Glomerular endothelial cell (primary cell): ENCODE measurements at regions not wholly inside any gene's neighbourhood (a gene's known extent, or its start where the extent isn't known, plus 50 kb on each side); places are given as distances from the start of the nearest gene placed in this dataset.
"Not testable (repeated sequence)": the region's sequence is repeated elsewhere in the genome, so short reads cannot be mapped to it uniquely, and the experiment has no call there.

ENCODE experiments used
- DNase-seq: peaks from one replicate; pipeline ENCODE4 v3.0.0-alpha.2; 2011; ENCODE audit warnings: low read depth, low spot score; ENCODE audit errors: extremely low read depth

DNA sequence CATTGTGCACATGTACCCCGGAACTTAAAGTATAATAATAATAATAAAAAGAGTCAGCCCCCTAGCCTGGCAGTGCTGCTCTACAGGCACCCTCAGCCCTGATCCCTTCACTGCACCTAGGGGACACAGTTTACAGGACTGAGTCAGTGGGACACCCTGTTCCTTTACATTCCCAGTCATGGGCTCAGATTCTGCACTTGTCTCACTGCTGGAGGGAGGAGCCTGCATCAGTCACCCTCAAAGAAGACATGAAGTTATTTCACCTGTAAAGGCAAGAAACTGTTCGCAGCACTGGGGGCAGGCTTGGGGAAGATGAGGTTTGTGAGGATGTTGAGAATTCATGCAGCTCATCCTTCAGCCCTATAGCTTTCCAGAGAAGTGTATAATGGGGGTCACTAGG lies 50.7 kb upstream of the VPREB1 start:
- DNase-seq: no peak

GRCh38 chr22:22193462-22193861 lies 51.1 kb upstream of the VPREB1 start:
- not testable (repeated sequence) for DNase-seq

DNA sequence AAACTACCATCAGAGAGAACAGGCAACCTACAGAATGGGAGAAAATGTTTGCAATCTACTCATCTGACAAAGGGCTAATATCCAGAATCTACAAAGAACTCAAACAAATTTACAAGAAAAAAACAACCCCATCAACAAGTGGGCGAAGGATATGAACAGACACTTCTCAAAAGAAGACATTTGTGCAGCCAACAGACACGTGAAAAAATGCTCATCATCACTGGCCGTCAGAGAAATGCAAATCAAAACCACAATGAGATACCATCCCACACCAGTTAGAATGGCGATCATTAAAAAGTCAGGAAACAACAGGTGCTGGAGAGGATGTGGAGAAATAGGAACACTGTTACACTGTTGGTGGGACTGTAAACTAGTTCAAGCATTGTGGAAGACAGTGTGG lies 51.6 kb upstream of the VPREB1 start:
- DNase-seq: not testable (repeated sequence)

GRCh38 chr22:22189796-22190195 lies 54.8 kb upstream of the VPREB1 start:
- not testable (repeated sequence) for DNase-seq

DNA sequence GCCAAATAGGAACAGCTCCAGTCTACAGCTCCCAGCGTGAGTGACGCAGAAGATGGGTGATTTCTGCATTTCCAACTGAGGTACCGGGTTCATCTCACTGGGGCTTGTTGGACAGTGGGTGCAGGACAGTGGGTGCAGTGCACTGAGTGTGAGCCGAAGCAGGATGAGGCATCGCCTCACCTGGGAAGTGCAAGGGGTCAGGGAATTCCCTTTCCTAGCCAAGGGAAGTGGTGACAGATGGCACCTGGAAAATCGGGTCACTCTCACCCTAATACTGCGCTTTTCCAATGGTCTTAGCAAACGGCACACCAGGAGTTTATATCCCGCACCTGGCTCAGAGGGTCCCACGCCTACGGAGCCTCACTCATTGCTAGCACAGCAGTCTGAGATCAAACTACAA lies 56.7 kb upstream of the VPREB1 start:
- not testable (repeated sequence) for DNase-seq

DNA sequence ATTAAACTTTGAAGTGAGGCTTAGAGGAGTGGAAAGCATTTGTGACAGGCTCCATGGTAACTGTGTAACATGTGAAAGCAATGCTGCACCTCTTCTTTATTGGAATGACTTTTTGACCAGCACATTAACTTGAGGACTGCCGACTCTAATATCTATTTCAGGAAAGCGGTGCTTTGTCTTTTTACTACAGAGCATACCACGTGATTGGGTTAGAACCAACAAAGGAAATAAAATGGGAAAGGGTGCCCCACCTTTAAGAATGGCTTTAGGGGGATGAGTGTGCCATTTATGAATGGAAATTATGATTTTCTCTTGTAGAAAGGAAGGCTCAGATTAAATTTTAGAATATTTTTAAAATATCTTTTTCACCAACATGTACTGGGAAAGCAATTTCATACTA lies 57.3 kb upstream of the VPREB1 start:
- DNase-seq: no peak

DNA sequence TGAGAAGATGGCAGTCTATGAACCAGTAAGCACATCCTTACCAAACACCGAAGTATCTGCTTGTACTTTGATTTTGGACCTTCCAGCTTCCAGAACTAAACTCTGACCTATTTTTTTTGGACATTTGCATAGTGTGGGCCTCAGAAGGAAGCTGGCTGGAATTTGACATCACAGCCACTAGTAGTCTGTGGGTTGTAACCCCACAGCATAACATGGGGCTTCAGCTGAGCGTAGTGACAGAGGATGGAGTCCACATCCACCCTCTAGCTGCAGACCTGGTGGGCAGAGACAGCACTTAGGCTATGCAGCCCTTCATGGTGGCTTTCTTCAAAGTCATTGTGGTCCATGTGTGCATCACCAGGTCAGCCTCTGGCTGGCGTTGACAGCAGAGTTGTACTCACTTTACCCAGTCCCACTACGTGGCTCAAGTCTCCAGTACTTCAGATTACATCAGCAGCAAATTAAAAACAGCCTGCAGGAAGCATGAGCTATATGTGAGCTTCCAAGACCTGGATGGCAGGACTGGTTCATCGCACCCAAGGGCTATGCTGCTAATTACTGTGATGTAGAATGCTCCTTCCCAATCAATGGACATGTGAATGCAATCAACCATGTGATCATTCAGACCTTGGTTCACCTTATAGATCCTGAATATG lies 58.6 kb upstream of the VPREB1 start:
- no peak for DNase-seq

GRCh38 chr22:22185217-22185616 lies 59.4 kb upstream of the VPREB1 start:
- DNase-seq: no peak

DNA sequence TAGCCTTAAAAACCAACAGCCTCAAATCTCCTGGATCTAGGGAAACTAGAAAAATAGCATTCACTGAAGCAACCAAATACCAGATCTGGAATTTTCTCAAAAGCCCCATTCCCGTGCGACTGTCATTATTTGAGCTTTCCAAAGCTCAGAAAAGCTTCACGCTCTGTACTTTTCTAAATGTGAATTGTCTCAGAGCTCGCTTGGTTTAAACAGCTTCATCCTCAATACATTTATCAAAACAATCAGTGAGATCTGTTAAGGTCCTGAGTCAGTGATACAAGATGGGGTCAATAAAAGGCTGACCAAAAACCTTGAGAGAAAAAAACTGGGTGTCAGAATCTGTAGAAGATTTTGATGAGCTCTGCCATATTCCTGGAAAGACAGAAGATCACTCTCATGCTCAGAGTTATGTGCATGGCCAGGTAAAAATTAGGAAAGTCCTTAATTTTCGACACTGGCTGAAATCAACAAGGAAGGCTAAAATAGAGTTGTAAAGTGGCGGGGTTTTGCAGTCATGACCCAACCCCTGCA lies 60.2 kb upstream of the VPREB1 start:
- DNase-seq: no peak

GRCh38 chr22:22182990-22183264 lies 61.7 kb upstream of the VPREB1 start:
- no peak for DNase-seq

GRCh38 chr22:22182218-22182989 lies 62.2 kb upstream of the VPREB1 start:
- DNase-seq: no peak

GRCh38 chr22:22181341-22181850 lies 63.2 kb upstream of the VPREB1 start:
- no peak for DNase-seq

GRCh38 chr22:22180738-22181285 lies 63.8 kb upstream of the VPREB1 start:
- DNase-seq: no peak

GRCh38 chr22:22179858-22180257 lies 64.7 kb upstream of the VPREB1 start:
- no peak for DNase-seq

DNA sequence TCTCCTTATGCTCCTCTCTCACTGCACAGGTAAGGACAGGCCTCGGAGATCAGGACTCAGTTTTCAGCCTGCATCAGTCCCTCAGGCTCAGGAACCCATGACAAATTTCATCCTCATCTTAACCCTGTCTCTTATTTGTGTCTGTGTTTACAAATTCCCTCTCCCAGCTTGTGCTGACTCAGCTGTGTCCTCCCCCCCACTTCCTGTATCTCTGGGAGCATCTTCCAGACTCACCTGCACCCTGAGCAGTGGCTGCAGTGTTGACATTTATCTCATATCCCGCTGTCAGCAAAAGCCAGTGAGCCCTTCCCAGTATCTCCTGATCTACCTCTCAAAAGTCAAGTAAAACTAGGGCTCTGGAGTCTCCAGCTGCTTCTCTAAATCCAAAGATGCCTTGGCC lies 65.6 kb upstream of the VPREB1 start:
- no peak for DNase-seq

DNA sequence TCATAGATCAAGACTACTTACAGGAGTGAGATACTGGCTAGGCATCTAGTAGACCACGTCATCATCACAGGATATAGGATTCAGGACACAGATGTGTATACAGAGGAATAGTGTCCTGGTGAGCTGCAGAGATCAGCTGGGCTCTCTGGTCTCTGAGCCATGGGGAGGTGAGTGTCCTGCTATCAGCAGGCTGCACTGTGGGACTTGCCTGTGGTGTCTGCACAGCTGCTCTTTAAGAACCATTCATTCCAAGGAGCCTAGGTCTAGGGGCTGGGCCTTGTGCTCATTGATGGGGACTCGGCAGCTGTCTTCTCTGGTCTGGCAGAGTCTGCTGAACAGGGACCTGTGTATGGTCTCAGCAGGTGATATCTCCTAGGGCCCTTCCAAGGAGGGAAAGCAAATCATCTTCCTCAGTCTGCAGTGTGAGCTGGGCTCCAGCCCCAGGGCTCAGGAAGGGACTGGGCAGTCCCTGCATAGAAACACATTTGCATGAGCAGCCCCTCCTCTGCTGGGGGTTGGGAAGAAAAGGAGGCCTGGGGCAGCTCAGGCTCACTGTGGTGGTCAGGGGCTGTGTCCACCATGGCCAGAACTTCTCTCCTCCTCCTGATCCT lies 66.1 kb upstream of the VPREB1 start:
- DNase-seq: no peak

- no peak for DNase-seq
Observed at GRCh38 chr22:22176929-22177616, 67.5 kb upstream of the VPREB1 start.

GRCh38 chr22:22172896-22173628 lies 71.5 kb upstream of the VPREB1 start:
- not testable (repeated sequence) for DNase-seq

DNA sequence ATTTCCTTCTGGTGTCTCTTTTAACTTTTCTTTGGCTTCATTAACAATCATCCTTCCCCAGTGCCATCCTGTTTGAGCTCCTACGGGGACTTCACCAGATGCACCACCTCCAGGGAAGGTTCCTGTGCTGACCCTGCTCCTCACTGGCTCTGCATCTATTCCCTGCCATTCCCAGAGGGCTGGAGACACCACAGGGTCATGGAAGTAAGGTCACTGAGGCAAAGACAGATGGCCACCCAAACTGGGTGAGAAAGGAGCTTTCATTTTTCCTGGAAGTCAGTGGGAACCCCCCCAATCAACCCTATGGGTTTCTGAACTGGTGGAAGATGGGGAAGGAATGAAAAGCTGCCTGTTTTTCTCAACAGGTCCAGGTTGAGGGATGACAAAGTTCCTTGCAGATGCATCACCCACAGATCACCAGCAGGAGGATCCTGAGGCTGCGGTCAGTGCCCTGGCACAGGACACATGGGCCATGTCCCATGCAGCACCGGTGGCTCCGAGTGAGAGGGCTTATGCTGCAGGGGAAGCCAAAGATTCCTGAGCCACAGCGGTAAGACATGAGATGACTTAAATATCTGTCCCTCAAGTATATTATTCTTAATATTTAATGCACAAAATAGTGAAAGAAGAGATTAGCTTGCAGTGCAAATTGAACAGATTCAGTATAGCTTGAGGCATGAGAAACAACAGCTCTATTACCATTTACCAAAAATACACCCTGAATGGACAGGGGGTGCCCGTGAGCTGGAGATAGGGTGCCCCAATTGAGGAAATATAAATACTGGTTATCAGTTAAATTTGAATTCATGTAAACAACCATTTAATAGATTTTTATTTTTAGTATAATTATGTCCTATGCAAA lies 73.0 kb upstream of the VPREB1 start:
- no peak for DNase-seq
